Hepatocyte (in vitro differentiated cells): ENCODE measurements at regions not wholly inside any gene's neighbourhood (a gene's known extent, or its start where the extent isn't known, plus 50 kb on each side); places are given as distances from the start of the nearest gene placed in this dataset.

Experiments used
- DNase-seq: peaks from one replicate; pipeline ENCODE4 v3.0.0-alpha.2; 2016; ENCODE audit warnings: low spot score
- H2AFZ ChIP-seq: fragments of 200-600 bp; sonication (generic); 2 replicates; pipeline ENCODE4 v1.6.0; 2016; ENCODE audit warnings: antibody characterized with exemption, mild to moderate bottlenecking
- H3K27ac ChIP-seq: fragments of 200-600 bp; sonication (generic); 2 replicates; pipeline ENCODE4 v1.5.1; 2016; ENCODE audit warnings: mild to moderate bottlenecking
- H3K27me3 ChIP-seq: fragments of 200-600 bp; sonication (generic); 2 replicates; pipeline ENCODE4 v1.6.1; 2016
- H3K36me3 ChIP-seq: fragments of 200-600 bp; sonication (generic); replicated peaks from 2 replicates; pipeline ENCODE4 v1.5.1; 2016; ENCODE audit warnings: low read depth; ENCODE audit not compliant: insufficient read depth
- H3K4me1 ChIP-seq: fragments of 200-600 bp; sonication (generic); 2 replicates; pipeline ENCODE4 v1.5.1; 2016; ENCODE audit warnings: mild to moderate bottlenecking, moderate library complexity; ENCODE audit not compliant: insufficient read depth
- H3K4me2 ChIP-seq: fragments of 200-600 bp; sonication (generic); 2 replicates; pipeline ENCODE4 v1.6.0; 2016
- H3K4me3 ChIP-seq: fragments of 200-600 bp; sonication (generic); 2 replicates; pipeline ENCODE4 v1.5.1; 2016; ENCODE audit warnings: mild to moderate bottlenecking
- H3K79me2 ChIP-seq: fragments of 200-600 bp; sonication (generic); 2 replicates; pipeline ENCODE4 v1.6.0; 2017; ENCODE audit warnings: mild to moderate bottlenecking
- H3K9me2 ChIP-seq: fragments of 200-600 bp; sonication (generic); replicated peaks from 2 replicates; pipeline ENCODE4 v1.6.0; 2017; ENCODE audit warnings: mild to moderate bottlenecking; ENCODE audit not compliant: insufficient read depth
- H3K9me3 ChIP-seq: fragments of 200-600 bp; sonication (generic); 2 replicates; pipeline ENCODE4 v1.5.1; 2016; ENCODE audit warnings: low read depth, mild to moderate bottlenecking
- H4K20me1 ChIP-seq: fragments of 200-600 bp; sonication (generic); 2 replicates; pipeline ENCODE4 v1.6.0; 2016; ENCODE audit warnings: mild to moderate bottlenecking; ENCODE audit not compliant: insufficient read depth, poor library complexity, severe bottlenecking
- EZH2 ChIP-seq: fragments of 200-600 bp; sonication (generic); IDR thresholded peaks from 2 replicates; pipeline ENCODE4 v1.6.1; 2016; ENCODE audit warnings: antibody characterized with exemption, mild to moderate bottlenecking, borderline replicate concordance
- EZH2phosphoT487 ChIP-seq: fragments of 200-600 bp; sonication (generic); IDR thresholded peaks from one replicate; pipeline ENCODE4 v1.6.1; 2018; ENCODE audit warnings: antibody characterized with exemption, mild to moderate bottlenecking, low read depth, moderate library complexity; ENCODE audit not compliant: unreplicated experiment, severe bottlenecking
- WGBS: methylation state at CpG from one replicate; pipeline ENCODE4 v1.1.6; 2016; ENCODE audit warnings: low lambda C conversion rate; ENCODE audit errors: missing lambda C conversion rate; 5-methylcytosine and 5-hydroxymethylcytosine counted together
- TF ChIP-seq, protein P1 (sequence below): fragments of 200-600 bp; sonication (generic); IDR thresholded peaks from 2 replicates; pipeline ENCODE4 v1.5.1; 2016; ENCODE audit warnings: antibody characterized with exemption, mild to moderate bottlenecking; ENCODE audit not compliant: poor library complexity

DNA sequence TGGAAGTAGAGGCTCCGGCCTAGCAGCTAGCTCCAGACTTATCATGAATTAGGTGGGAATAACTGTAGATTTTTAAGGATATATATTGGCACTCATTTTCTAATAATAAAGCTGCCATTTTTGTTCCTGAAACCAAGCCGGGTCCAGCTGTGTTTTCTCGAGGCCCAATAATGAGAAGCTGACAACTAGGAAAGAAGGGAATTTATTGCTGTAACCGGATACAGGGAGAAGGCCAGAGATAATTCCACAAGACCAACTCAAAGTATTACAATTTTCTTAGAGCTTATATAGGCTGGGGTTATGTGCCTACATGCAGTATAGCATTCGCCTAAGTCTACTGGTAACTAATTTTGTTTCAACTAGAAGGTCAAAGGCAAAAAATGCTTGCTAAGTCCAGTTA, 122.3 kb upstream of the FBXO33 start:
- TF ChIP-seq EZH2phosphoT487 (no peak), EZH2 (no peak)
- TF ChIP-seq, protein P1, sequence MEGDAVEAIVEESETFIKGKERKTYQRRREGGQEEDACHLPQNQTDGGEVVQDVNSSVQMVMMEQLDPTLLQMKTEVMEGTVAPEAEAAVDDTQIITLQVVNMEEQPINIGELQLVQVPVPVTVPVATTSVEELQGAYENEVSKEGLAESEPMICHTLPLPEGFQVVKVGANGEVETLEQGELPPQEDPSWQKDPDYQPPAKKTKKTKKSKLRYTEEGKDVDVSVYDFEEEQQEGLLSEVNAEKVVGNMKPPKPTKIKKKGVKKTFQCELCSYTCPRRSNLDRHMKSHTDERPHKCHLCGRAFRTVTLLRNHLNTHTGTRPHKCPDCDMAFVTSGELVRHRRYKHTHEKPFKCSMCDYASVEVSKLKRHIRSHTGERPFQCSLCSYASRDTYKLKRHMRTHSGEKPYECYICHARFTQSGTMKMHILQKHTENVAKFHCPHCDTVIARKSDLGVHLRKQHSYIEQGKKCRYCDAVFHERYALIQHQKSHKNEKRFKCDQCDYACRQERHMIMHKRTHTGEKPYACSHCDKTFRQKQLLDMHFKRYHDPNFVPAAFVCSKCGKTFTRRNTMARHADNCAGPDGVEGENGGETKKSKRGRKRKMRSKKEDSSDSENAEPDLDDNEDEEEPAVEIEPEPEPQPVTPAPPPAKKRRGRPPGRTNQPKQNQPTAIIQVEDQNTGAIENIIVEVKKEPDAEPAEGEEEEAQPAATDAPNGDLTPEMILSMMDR: no peak
- H3K4me3 ChIP-seq: no peak overlapping the region
- H3K9me3 ChIP-seq: peaks cover 9% of the 10 kb centered on the region
- 76% methylated on average over 5 of the region's 5 CpGs for WGBS
- H3K4me1 ChIP-seq: no peaks in the 10 kb centered on the region
- H3K4me2 ChIP-seq: no peak overlapping the region
- no peaks in the 10 kb centered on the region for H3K9me2 ChIP-seq
- no peaks in the 10 kb centered on the region for H4K20me1 ChIP-seq
- no peak for DNase-seq
- no peak overlapping the region for H2AFZ ChIP-seq
- H3K27ac ChIP-seq: no peak overlapping the region
- no peaks in the 10 kb centered on the region for H3K36me3 ChIP-seq
- no peaks in the 10 kb centered on the region for H3K27me3 ChIP-seq
- H3K79me2 ChIP-seq: no peaks in the 10 kb centered on the region

DNA sequence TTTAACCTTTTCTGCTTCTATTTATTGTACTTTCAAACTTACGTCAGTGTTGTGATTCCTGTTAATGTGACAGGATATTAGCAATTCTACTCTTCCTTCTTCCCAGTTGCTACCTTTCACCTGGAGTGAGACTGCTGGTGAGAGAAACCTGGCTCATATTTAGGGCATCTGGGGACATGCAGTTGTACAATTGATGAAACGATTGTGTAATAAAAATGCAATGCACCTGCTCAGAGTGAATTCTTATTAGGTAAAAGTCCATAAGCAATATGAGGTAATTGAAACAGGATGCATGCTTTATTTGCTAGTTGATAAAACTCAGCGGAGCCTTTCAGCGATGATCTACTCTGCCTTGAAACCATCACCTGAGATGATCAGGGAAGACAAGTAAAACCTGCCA, 116.1 kb upstream of the FBXO33 start:
- Histone ChIP-seq H2AFZ (no peak overlapping the region), H3K27me3 (no peaks in the 10 kb centered on the region), H3K9me2 (no peaks in the 10 kb centered on the region), H3K4me3 (no peak overlapping the region), H4K20me1 (no peaks in the 10 kb centered on the region), H3K36me3 (no peaks in the 10 kb centered on the region), H3K4me1 (no peaks in the 10 kb centered on the region), H3K79me2 (no peaks in the 10 kb centered on the region), H3K4me2 (no peak overlapping the region), H3K27ac (no peak overlapping the region), H3K9me3 (no peaks in the 10 kb centered on the region)
- no peak for DNase-seq
- WGBS: 86% methylated on average over 4 of the region's 4 CpGs
- TF ChIP-seq EZH2phosphoT487 (no peak), EZH2 (no peak)
- TF ChIP-seq, protein P1: no peak

DNA sequence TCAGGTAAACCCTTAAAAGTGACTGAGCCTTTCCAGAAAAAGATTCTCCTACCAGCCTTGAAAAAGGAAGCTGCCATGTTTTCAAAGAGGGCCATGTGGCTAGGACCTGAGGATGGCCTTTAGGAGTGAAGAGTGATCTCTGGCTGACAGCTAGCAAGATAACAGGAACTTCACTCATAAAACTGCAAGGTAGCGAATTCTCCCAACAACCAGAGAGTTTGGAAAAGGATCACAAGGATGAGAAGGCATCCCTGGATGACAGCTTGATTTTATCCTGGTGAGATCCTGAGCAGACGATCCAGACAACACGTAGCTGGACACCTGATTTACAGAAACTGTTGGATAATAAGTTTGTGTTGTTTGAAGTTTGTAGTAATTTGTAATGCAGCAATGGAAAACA, 115.6 kb upstream of the FBXO33 start:
- no peaks in the 10 kb centered on the region for H3K9me3 ChIP-seq
- WGBS: 63% methylated on average over 3 of the region's 3 CpGs

More for the DNA sequence above, 115.6 kb upstream of the FBXO33 start:
- H3K27me3 ChIP-seq: no peaks in the 10 kb centered on the region
- no peak for DNase-seq
- no peaks in the 10 kb centered on the region for H3K36me3 ChIP-seq
- H4K20me1 ChIP-seq: no peaks in the 10 kb centered on the region
- no peak overlapping the region for H2AFZ ChIP-seq
- H3K79me2 ChIP-seq: no peaks in the 10 kb centered on the region
- no peaks in the 10 kb centered on the region for H3K4me1 ChIP-seq
- no peaks in the 10 kb centered on the region for H3K9me2 ChIP-seq
- no peak for TF ChIP-seq EZH2
- TF ChIP-seq, protein P1: no peak
- TF ChIP-seq EZH2phosphoT487: no peak
- H3K4me3 ChIP-seq: no peak overlapping the region
- H3K27ac ChIP-seq: no peak overlapping the region
- H3K4me2 ChIP-seq: no peak overlapping the region
